K562 (cell line): ENCODE measurements at regions not wholly inside any gene's neighbourhood (a gene's known extent, or its start where the extent isn't known, plus 50 kb on each side); places are given as distances from the start of the nearest gene placed in this dataset.

Source experiments
- ATAC-seq: fragments of 200-7000 bp; cut with Tn5 transposase; 3 replicates; pipeline ENCODE4 v1.9.1; 2020; ENCODE audit warnings: moderate library complexity
- BruUV-seq: library from RNA; stranded (reverse); fragments of 400-500 nt; replicated peaks from 2 replicates; lab custom pipeline; 2021; lab: Mats Ljungman, UMichigan
- CTCF ChIA-PET: fragments of 300-600 bp; formaldehyde crosslinking; extraction: SDS; loops from one replicate; lab custom pipeline; 2021; ENCODE audit warnings: low intra/inter-chr PET ratio; lab: Yijun Ruan, JAX
- POLR2A ChIA-PET: fragments of 300-600, 350-650 bp; sonication (Branson Sonifier 250); formaldehyde crosslinking; extraction: SDS; loops from one replicate; lab custom pipeline; 2021; ENCODE audit warnings: antibody characterized with exemption, inconsistent platforms; lab: Yijun Ruan, JAX
- DNase-seq, 4 experiments: peaks; one replicate each; pipeline versions ENCODE4 v3.0.0 to v3.0.0-alpha.2; 2011 to 2018; ENCODE audit warnings: low spot score in 3 of 4, mixed read lengths in 3 of 4; ENCODE audit errors: extremely low read depth in 1 of 4
- FAIRE-seq: peaks from 2 replicates; lab custom pipeline; 2011; peaks lifted over from hg19 to GRCh38; lab: Jason Lieb, UNC
- H2AFZ ChIP-seq: 2 replicates; pipeline ENCODE4 v1.6.0; 2011; ENCODE audit warnings: low read depth, low read length, control low read depth, inconsistent platforms
- H3K27ac ChIP-seq: fragments of 200-600 bp; 3 replicates; pipeline ENCODE4 v1.8.0; 2011; ENCODE audit warnings: low read depth, mild to moderate bottlenecking, control low read depth, inconsistent platforms, low read length, moderate library complexity, mixed read lengths; ENCODE audit errors: extremely low read depth
- H3K27me3 ChIP-seq, 2 experiments: fragments of 300-600 bp in 1 of 2; 2 replicates in 1 of 2; 3 replicates in 1 of 2; pipeline versions ENCODE4 v1.6.0 to v1.8.0; 2011; ENCODE audit warnings: inconsistent platforms in 2 of 2, low read length in 2 of 2, mild to moderate bottlenecking in 1 of 2, mixed read lengths in 1 of 2, moderate library complexity in 1 of 2; ENCODE audit not compliant: control insufficient read depth in 2 of 2, insufficient read depth in 2 of 2
- H3K36me3 ChIP-seq: fragments of 300-600 bp; 3 replicates; pipeline ENCODE4 v1.8.0; 2011; ENCODE audit warnings: mild to moderate bottlenecking, low read length, inconsistent platforms; ENCODE audit not compliant: control insufficient read depth, insufficient read depth
- H3K4me1 ChIP-seq, 2 experiments: fragments of 200-600 bp in 1 of 2; replicated peaks in 1 of 2; 2 replicates in 1 of 2; 3 replicates in 1 of 2; pipeline versions ENCODE4 v1.5.1 to v1.8.0; 2011; ENCODE audit warnings: inconsistent platforms in 2 of 2, low read length in 2 of 2, mild to moderate bottlenecking in 1 of 2, mixed read lengths in 1 of 2, moderate library complexity in 1 of 2; ENCODE audit not compliant: control insufficient read depth in 2 of 2, insufficient read depth in 2 of 2
- H3K4me2 ChIP-seq: 2 replicates; pipeline ENCODE4 v1.6.1; 2011; ENCODE audit warnings: low read length, control low read depth, inconsistent platforms, mixed read lengths; ENCODE audit not compliant: insufficient read depth
- H3K4me3 ChIP-seq: fragments of 200-600 bp; sonication (generic), shearing (Covaris generic); 2 replicates; pipeline ENCODE4 v1.5.1; 2016; ENCODE audit warnings: control low read depth, inconsistent platforms
- H3K79me2 ChIP-seq: fragments of 200-600 bp; 3 replicates; pipeline ENCODE4 v1.8.0; 2011; ENCODE audit warnings: low read length, inconsistent platforms; ENCODE audit not compliant: control insufficient read depth, insufficient read depth
- H3K9ac ChIP-seq, 2 experiments: 2 replicates each; pipeline versions ENCODE4 v1.6.0 to v1.6.1; 2011; ENCODE audit warnings: low read depth in 2 of 2, low read length in 2 of 2, control low read depth in 1 of 2, inconsistent platforms in 1 of 2, mild to moderate bottlenecking in 1 of 2, mixed read lengths in 1 of 2; ENCODE audit not compliant: insufficient read depth in 1 of 2
- H3K9me1 ChIP-seq: one replicate; pipeline ENCODE4 v1.6.0; 2011; ENCODE audit warnings: inconsistent platforms, mild to moderate bottlenecking, low read length, moderate library complexity; ENCODE audit not compliant: control insufficient read depth, insufficient read depth
- H3K9me3 ChIP-seq: replicated peaks from 2 replicates; pipeline ENCODE4 v1.5.1; 2011; ENCODE audit warnings: low read depth, low read length, inconsistent platforms; ENCODE audit not compliant: control insufficient read depth, insufficient read depth
- H4K20me1 ChIP-seq: replicated peaks from 2 replicates; pipeline ENCODE4 v1.6.1; 2011; ENCODE audit warnings: low read length, inconsistent platforms, mixed read lengths; ENCODE audit not compliant: control insufficient read depth, insufficient read depth
- IRF1 ChIP-seq: sonication (generic); formaldehyde crosslinking; IDR thresholded peaks from 2 replicates; pipeline ENCODE4 v1.8.0; 2022; ENCODE audit warnings: missing genetic modification reagents, mild to moderate bottlenecking, borderline replicate concordance
- PHF8 ChIP-seq: fragments of 200-600 bp; sonication (generic); IDR thresholded peaks from 2 replicates; pipeline ENCODE4 v1.6.1; 2012; ENCODE audit warnings: mixed run types, mild to moderate bottlenecking, inconsistent platforms, low read length, moderate library complexity, borderline replicate concordance
- POLR2G ChIP-seq: fragments of 200-400 bp; formaldehyde crosslinking; IDR thresholded peaks from 2 replicates; pipeline ENCODE4 v1.6.1; 2017; ENCODE audit warnings: low read depth, mild to moderate bottlenecking, antibody characterized with exemption, low read length, moderate library complexity
- WGBS: fragments of 100-300 bp; shearing (Covaris generic); methylation state at CpG from one replicate; pipeline ENCODE4 v1.1.6; 2016; ENCODE audit warnings: low coverage, mixed read lengths; ENCODE audit not compliant: insufficient coverage; ENCODE audit errors: missing lambda C conversion rate; 5-methylcytosine and 5-hydroxymethylcytosine counted together
- in situ Hi-C: fragments of 300-500 bp; cut with MboI; formaldehyde crosslinking; loops from 4 replicates; pipeline ENCODE4 v1.15.0; 2018; ENCODE audit warnings: inconsistent platforms, mixed read lengths
- intact Hi-C: fragments of 100-400 bp; cut with micrococcal nuclease; formaldehyde crosslinking; loops from 2 replicates; pipeline ENCODE4 v1.14.2; 2022
- TF ChIP-seq, protein P1 (sequence below): fragments of 450-650 bp; IDR thresholded peaks from 2 replicates; pipeline ENCODE4 v1.6.1; 2016; ENCODE audit warnings: mild to moderate bottlenecking, moderate library complexity

DNA sequence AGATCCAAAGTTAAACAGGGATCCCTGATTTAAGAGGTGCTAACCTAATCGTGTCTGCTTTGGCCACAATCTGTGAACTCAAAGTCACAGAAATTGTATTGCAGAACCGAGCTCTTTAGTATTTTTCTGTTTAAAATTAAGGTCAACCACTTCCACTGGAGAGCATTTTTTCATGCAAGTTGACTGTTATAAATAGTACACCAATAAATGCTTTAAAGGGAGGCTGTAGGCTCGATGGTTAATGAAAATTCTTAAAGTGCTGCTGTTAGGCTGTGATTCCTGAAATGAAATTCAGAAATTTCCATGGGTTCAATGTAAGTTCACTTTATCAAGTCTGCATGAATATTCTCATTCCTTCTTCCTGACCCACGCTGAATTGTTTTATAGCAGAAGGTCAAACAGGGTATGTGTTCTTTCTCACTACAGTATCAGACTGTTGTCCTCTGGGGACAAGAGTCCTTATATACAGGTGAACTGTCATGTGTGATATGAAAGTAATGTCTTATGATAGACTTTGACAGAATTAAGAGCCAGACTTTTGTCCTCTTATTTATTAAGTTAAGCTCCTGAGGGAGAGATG is 92.5 kb upstream of the HDGFL1 start:
- H2AFZ ChIP-seq, result no peak overlapping the region
- 4% methylated on average over 4 of the region's 4 CpGs for WGBS
- peaks cover 2% of the 10 kb centered on the region; the same call in 1 of the 2 replicates for H3K9me3 ChIP-seq
- in situ Hi-C loops (no loop called here), intact Hi-C loops (no loop called here)
- no peaks in the 10 kb centered on the region for H3K79me2 ChIP-seq
- no TSS peak for BruUV-seq
- FAIRE-seq (peak; percentile 32), ATAC-seq (no peak), DNase-seq (no peak)
- H4K20me1 ChIP-seq, result no peaks in the 10 kb centered on the region
- TF ChIP-seq, protein P1, sequence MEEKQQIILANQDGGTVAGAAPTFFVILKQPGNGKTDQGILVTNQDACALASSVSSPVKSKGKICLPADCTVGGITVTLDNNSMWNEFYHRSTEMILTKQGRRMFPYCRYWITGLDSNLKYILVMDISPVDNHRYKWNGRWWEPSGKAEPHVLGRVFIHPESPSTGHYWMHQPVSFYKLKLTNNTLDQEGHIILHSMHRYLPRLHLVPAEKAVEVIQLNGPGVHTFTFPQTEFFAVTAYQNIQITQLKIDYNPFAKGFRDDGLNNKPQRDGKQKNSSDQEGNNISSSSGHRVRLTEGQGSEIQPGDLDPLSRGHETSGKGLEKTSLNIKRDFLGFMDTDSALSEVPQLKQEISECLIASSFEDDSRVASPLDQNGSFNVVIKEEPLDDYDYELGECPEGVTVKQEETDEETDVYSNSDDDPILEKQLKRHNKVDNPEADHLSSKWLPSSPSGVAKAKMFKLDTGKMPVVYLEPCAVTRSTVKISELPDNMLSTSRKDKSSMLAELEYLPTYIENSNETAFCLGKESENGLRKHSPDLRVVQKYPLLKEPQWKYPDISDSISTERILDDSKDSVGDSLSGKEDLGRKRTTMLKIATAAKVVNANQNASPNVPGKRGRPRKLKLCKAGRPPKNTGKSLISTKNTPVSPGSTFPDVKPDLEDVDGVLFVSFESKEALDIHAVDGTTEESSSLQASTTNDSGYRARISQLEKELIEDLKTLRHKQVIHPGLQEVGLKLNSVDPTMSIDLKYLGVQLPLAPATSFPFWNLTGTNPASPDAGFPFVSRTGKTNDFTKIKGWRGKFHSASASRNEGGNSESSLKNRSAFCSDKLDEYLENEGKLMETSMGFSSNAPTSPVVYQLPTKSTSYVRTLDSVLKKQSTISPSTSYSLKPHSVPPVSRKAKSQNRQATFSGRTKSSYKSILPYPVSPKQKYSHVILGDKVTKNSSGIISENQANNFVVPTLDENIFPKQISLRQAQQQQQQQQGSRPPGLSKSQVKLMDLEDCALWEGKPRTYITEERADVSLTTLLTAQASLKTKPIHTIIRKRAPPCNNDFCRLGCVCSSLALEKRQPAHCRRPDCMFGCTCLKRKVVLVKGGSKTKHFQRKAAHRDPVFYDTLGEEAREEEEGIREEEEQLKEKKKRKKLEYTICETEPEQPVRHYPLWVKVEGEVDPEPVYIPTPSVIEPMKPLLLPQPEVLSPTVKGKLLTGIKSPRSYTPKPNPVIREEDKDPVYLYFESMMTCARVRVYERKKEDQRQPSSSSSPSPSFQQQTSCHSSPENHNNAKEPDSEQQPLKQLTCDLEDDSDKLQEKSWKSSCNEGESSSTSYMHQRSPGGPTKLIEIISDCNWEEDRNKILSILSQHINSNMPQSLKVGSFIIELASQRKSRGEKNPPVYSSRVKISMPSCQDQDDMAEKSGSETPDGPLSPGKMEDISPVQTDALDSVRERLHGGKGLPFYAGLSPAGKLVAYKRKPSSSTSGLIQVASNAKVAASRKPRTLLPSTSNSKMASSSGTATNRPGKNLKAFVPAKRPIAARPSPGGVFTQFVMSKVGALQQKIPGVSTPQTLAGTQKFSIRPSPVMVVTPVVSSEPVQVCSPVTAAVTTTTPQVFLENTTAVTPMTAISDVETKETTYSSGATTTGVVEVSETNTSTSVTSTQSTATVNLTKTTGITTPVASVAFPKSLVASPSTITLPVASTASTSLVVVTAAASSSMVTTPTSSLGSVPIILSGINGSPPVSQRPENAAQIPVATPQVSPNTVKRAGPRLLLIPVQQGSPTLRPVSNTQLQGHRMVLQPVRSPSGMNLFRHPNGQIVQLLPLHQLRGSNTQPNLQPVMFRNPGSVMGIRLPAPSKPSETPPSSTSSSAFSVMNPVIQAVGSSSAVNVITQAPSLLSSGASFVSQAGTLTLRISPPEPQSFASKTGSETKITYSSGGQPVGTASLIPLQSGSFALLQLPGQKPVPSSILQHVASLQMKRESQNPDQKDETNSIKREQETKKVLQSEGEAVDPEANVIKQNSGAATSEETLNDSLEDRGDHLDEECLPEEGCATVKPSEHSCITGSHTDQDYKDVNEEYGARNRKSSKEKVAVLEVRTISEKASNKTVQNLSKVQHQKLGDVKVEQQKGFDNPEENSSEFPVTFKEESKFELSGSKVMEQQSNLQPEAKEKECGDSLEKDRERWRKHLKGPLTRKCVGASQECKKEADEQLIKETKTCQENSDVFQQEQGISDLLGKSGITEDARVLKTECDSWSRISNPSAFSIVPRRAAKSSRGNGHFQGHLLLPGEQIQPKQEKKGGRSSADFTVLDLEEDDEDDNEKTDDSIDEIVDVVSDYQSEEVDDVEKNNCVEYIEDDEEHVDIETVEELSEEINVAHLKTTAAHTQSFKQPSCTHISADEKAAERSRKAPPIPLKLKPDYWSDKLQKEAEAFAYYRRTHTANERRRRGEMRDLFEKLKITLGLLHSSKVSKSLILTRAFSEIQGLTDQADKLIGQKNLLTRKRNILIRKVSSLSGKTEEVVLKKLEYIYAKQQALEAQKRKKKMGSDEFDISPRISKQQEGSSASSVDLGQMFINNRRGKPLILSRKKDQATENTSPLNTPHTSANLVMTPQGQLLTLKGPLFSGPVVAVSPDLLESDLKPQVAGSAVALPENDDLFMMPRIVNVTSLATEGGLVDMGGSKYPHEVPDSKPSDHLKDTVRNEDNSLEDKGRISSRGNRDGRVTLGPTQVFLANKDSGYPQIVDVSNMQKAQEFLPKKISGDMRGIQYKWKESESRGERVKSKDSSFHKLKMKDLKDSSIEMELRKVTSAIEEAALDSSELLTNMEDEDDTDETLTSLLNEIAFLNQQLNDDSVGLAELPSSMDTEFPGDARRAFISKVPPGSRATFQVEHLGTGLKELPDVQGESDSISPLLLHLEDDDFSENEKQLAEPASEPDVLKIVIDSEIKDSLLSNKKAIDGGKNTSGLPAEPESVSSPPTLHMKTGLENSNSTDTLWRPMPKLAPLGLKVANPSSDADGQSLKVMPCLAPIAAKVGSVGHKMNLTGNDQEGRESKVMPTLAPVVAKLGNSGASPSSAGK, result no peak
- TF ChIP-seq POLR2G (no peak), IRF1 (no peak), PHF8 (no peak)
- no peaks in the 10 kb centered on the region for H3K27me3 ChIP-seq
- no peaks in the 10 kb centered on the region for H3K4me1 ChIP-seq
- POLR2A ChIA-PET, result no interaction called here
- CTCF ChIA-PET, result no interaction called here
- H3K4me3 ChIP-seq, result no peak overlapping the region
- H3K36me3 ChIP-seq, result no peaks in the 10 kb centered on the region
- H3K9me1 ChIP-seq, result no peaks in the 10 kb centered on the region
- no peak overlapping the region for H3K9ac ChIP-seq
- H3K4me2 ChIP-seq, result no peak overlapping the region
- no peak overlapping the region for H3K27ac ChIP-seq
